NT2/D1 (cell line): ENCODE measurements at regions not wholly inside any gene's neighbourhood (a gene's known extent, or its start where the extent isn't known, plus 50 kb on each side); places are given as distances from the start of the nearest gene placed in this dataset.

Experiments used
- DNase-seq: peaks from one replicate; pipeline ENCODE4 v3.0.0-alpha.2; 2011; ENCODE audit warnings: low read depth, low spot score
- H3K27me3 ChIP-seq: 2 replicates; pipeline ENCODE4 v1.6.0; 2011; ENCODE audit warnings: mild to moderate bottlenecking; ENCODE audit not compliant: insufficient read length, insufficient read depth
- H3K36me3 ChIP-seq: 2 replicates; pipeline ENCODE4 v1.6.1; 2011; ENCODE audit warnings: mild to moderate bottlenecking, low read length, mixed read lengths; ENCODE audit not compliant: insufficient read depth, insufficient read length
- H3K4me1 ChIP-seq: 2 replicates; pipeline ENCODE4 v1.5.1; 2011; ENCODE audit not compliant: insufficient read depth, insufficient read length
- H3K4me3 ChIP-seq: 2 replicates; pipeline ENCODE4 v1.5.1; 2011; ENCODE audit warnings: low read depth; ENCODE audit not compliant: insufficient read length
- H3K9ac ChIP-seq: 2 replicates; pipeline ENCODE4 v1.6.0; 2011; ENCODE audit warnings: low read depth; ENCODE audit not compliant: insufficient read length
- H3K9me3 ChIP-seq: 2 replicates; pipeline ENCODE4 v1.5.1; 2011; ENCODE audit warnings: mild to moderate bottlenecking, low read length; ENCODE audit not compliant: insufficient read depth
- SUZ12 ChIP-seq: IDR thresholded peaks from 2 replicates; pipeline ENCODE4 v1.6.1; 2011; ENCODE audit not compliant: insufficient read length, insufficient read depth; ENCODE audit errors: extremely low read depth
- YY1 ChIP-seq: IDR thresholded peaks from 2 replicates; pipeline ENCODE4 v1.6.1; 2011; ENCODE audit not compliant: insufficient read length, insufficient read depth
- ZNF274 ChIP-seq: IDR thresholded peaks from 2 replicates; pipeline ENCODE4 v1.6.1; 2011; ENCODE audit warnings: mild to moderate bottlenecking, low read depth, low read length

DNA sequence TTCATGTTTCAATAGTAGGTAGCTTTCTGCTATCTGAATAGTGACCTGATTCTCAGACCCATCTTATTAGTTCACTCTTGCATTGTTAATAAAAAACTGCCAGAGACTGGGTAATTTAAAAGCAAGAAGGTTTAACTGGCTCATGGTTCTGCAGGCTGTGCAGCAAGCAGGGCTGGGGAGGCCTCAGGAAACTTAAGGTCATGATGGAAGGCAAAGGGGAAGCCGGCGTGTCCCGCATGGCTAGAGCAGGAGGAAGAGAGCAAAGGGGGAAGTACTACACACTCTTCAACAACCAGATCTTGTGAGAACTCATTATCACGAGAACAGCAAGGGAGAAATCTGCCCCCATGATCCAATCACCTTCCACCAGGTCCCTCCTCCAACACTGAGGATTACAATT, 185.2 kb upstream of the PITRM1 start:
- H3K9me3 ChIP-seq = peaks cover 30% of the 10 kb centered on the region
- DNase-seq = no peak
- H3K4me1 ChIP-seq = no peaks in the 10 kb centered on the region
- H3K4me3 ChIP-seq = no peak overlapping the region
- TF ChIP-seq SUZ12 = no peak
- no peaks in the 10 kb centered on the region for H3K27me3 ChIP-seq
- H3K36me3 ChIP-seq = no peaks in the 10 kb centered on the region
- H3K9ac ChIP-seq = no peak overlapping the region

DNA sequence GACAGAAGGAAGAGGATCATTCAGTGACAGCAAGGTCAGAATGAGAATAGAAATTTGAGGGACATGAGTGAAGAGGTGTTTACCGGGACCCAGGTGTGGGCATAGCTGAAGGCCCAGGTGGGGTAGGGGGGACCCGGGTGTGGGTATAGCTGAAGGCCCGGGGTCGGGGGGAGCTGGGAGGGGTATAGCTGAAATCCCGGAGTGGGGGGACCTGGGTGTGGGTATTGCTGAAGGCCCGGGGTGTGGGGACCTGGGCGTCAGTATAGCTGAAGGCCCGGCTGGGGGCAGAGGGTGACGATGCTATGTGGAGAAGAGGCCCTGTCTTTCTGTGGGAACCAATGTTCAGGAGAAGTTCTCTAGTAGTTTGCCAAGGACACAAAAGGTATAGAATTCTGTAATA, 183.0 kb upstream of the PITRM1 start:
- TF ChIP-seq YY1 (no peak), SUZ12 (no peak), ZNF274 (no peak)
- H3K27me3 ChIP-seq = no peaks in the 10 kb centered on the region
- DNase-seq = no peak
- H3K9ac ChIP-seq = no peak overlapping the region
- H3K4me3 ChIP-seq = no peak overlapping the region
- no peaks in the 10 kb centered on the region for H3K36me3 ChIP-seq
- peaks cover 13% of the 10 kb centered on the region; the same call in 1 of the 2 replicates for H3K9me3 ChIP-seq
- H3K4me1 ChIP-seq = no peaks in the 10 kb centered on the region

DNA sequence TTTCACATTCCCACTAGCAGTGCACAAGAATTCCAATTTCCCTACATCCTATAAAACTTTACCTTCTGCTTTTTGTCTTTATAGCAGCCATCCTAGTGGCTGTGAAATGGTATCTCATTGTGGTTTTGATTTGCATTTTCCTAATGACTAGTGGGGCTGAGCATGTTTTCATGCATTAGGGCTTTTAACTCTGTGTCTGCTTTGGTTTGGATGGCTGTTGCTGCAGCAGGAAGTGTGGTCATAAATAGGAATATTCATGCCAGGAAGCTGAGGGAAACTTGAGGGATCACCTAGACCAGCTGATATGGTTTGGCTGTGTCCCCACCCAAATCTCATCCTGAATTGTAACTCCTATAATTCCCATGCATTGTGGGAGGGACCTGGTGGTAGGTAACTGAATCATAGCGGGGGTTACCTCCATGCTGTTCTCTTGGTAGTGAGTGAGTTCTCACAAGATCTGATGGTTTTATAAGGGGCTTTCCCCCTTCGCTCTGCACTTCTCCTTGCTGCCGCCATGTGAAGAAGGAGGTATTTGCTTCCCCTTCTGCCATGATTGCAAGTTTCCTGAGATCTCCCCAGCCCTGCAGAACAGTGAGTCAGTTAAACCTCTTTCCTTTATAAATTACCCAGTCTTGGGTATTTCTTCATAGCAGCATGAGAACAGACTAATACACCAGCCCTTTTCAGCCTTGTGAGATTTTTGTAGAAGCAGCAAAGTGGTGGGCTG, 181.8 kb upstream of the PITRM1 start:
- H3K27me3 ChIP-seq = no peaks in the 10 kb centered on the region
- DNase-seq = no peak
- no peaks in the 10 kb centered on the region for H3K36me3 ChIP-seq
- peaks cover 7% of the 10 kb centered on the region; the same call in 1 of the 2 replicates for H3K9me3 ChIP-seq
- no peak overlapping the region for H3K9ac ChIP-seq
- TF ChIP-seq ZNF274 (no peak), SUZ12 (no peak), YY1 (no peak)
- no peak overlapping the region for H3K4me3 ChIP-seq
- no peaks in the 10 kb centered on the region for H3K4me1 ChIP-seq

DNA sequence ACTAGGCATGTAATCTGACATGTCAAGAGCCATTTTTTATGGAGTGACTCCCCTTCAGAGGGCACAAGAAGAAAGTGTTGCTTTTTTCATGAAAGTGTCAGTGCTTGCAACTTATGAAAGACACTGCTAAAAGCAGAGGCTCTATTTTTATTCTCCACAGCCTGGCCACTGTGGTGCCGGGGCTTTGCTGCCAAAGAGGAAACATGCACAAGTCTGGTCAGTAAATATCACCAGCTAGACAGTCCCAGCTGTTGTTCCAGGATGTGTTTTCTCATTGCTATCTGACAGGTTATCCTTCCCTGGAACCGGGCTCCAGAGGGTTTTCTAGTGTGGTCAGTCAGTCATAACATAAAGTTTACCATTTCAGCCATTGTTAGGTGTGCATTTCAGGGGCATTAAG, 180.7 kb upstream of the PITRM1 start:
- Histone ChIP-seq H3K27me3 (no peaks in the 10 kb centered on the region), H3K9ac (no peak overlapping the region)
- TF ChIP-seq ZNF274 = no peak
- TF ChIP-seq SUZ12 = no peak
- TF ChIP-seq YY1 = no peak

DNA sequence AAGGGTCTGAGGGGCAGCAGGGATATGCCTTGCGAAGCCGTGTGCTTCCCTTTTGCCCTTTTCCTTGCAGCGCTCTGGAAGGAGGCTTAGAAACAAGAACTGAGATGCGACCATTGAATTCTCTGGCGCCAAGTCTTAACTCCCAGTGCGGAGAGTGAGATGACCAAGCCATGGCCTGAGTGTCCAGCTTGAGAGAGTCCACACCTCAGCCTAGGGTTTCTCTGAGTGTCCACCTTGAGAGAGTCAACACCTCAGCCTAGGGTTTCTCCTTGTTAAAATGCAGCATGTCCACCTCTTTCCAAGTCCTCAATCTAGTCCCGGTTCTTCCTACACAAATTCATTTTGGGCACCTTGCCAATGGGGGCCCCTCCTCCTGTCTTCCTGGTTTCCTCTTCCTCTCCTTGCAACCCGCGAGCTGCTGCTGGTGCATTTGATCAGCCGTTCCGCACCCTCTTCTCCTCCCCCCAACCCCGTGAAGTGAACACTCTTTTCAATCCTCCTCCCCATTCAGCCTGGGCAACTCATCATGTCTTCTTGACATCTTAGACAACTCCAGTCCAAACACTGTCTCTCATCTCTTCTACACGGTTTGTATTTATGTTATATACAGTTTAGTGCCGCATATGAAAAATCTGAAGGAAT, 178.2 kb upstream of the PITRM1 start:
- Histone ChIP-seq H3K4me3 (no peak overlapping the region), H3K27me3 (no peaks in the 10 kb centered on the region), H3K9ac (no peak overlapping the region), H3K4me1 (no peaks in the 10 kb centered on the region), H3K36me3 (no peaks in the 10 kb centered on the region), H3K9me3 (no peaks in the 10 kb centered on the region)
- DNase-seq = no peak
- no peak for TF ChIP-seq SUZ12
- no peak for TF ChIP-seq YY1
- no peak for TF ChIP-seq ZNF274

More for the DNA sequence above, 180.7 kb upstream of the PITRM1 start:
- H3K4me1 ChIP-seq = no peaks in the 10 kb centered on the region
- H3K9me3 ChIP-seq = peaks cover 1% of the 10 kb centered on the region; the same call in 1 of the 2 replicates
- no peak overlapping the region for H3K4me3 ChIP-seq
- no peaks in the 10 kb centered on the region for H3K36me3 ChIP-seq
- DNase-seq = no peak

DNA sequence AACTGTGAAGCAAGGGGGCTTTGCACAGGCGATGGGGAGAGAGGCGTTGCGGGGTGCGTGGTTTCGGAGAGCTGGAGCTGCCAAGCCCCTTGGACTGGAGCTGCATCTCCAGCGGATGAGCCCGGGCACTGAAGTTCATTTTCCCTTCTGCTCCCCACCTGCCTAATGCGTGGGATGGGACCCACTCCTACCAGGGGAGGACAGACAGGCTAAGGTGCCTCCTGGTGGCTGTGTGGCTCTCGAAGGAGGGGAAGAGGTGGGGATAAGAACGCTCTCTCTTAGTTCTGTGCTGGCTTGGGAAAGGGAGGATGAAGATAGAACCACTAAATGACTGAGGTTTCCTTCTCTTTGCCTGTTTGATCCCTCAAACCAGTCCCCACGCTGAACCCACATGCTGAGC, 177.6 kb upstream of the PITRM1 start:
- no peak for TF ChIP-seq ZNF274
- no peak for TF ChIP-seq YY1
- TF ChIP-seq SUZ12 = no peak
- no peak for DNase-seq
- H3K9me3 ChIP-seq = no peaks in the 10 kb centered on the region
- no peaks in the 10 kb centered on the region for H3K27me3 ChIP-seq
- no peak overlapping the region for H3K9ac ChIP-seq
- no peak overlapping the region for H3K4me3 ChIP-seq
- no peaks in the 10 kb centered on the region for H3K36me3 ChIP-seq
- no peaks in the 10 kb centered on the region for H3K4me1 ChIP-seq

DNA sequence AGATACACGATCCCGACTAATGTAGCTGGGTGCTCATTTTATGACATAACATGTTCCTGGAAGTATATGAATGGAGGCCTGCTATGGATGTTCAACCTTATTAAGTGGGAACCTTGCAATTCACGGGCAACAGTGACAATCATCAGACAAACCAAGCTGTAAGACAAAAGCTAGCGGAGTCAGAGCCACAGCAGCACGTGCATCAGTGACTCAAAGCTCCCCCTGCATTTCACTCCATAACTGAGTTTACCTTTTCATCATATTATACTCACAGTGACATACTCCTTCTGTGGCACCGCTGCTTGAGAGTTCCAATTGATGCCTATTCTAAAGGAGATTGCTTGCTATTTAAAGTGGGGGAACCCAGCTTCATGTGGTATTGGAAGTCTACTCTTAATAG, 176.0 kb upstream of the PITRM1 start:
- Histone ChIP-seq H3K9ac (no peak overlapping the region), H3K36me3 (no peaks in the 10 kb centered on the region), H3K4me1 (no peaks in the 10 kb centered on the region), H3K4me3 (no peak overlapping the region), H3K9me3 (no peaks in the 10 kb centered on the region), H3K27me3 (no peaks in the 10 kb centered on the region)
- DNase-seq = no peak
- TF ChIP-seq ZNF274 (no peak), SUZ12 (no peak), YY1 (no peak)
